Mesenchymal stem cell (in vitro differentiated cells and primary cell): ENCODE measurements at regions not wholly inside any gene's neighbourhood (a gene's known extent, or its start where the extent isn't known, plus 50 kb on each side); places are given as distances from the start of the nearest gene placed in this dataset.

Source experiments
- DNase-seq: peaks from one replicate; pipeline ENCODE4 v3.0.0-alpha.2; 2013
- H2AFZ ChIP-seq: one replicate; pipeline ENCODE4 v1.6.1; 2013; ENCODE audit warnings: low read depth, mild to moderate bottlenecking, control low read depth, inconsistent platforms, low read length, moderate library complexity
- H2AK5ac ChIP-seq: 2 replicates; pipeline ENCODE4 v1.6.1; 2013; ENCODE audit warnings: low read length, moderate library complexity, mild to moderate bottlenecking, inconsistent platforms; ENCODE audit not compliant: severe bottlenecking
- H2BK120ac ChIP-seq: one replicate; pipeline ENCODE4 v1.6.1; 2013; ENCODE audit warnings: low read depth, mild to moderate bottlenecking, inconsistent platforms, low read length, moderate library complexity
- H2BK12ac ChIP-seq, 2 experiments: one replicate each; pipeline ENCODE4 v1.6.1; 2013; ENCODE audit warnings: inconsistent platforms in 2 of 2, low read length in 2 of 2, mild to moderate bottlenecking in 2 of 2, moderate library complexity in 2 of 2, control low read depth in 1 of 2
- H2BK15ac ChIP-seq: one replicate; pipeline ENCODE4 v1.6.1; 2013; ENCODE audit warnings: mild to moderate bottlenecking, low read depth, inconsistent platforms; ENCODE audit not compliant: poor library complexity, severe bottlenecking
- H2BK5ac ChIP-seq: 2 replicates; pipeline ENCODE4 v1.6.1; 2013; ENCODE audit warnings: low read depth, mild to moderate bottlenecking, low read length, control low read depth, inconsistent platforms; ENCODE audit not compliant: poor library complexity, severe bottlenecking
- H3K14ac ChIP-seq, 2 experiments: one replicate each; pipeline ENCODE4 v1.6.1; 2013; ENCODE audit warnings: inconsistent platforms in 2 of 2, low read length in 2 of 2, control low read depth in 1 of 2, mild to moderate bottlenecking in 1 of 2, moderate library complexity in 1 of 2
- H3K18ac ChIP-seq, 2 experiments: one replicate each; pipeline ENCODE4 v1.6.1; 2013; ENCODE audit warnings: inconsistent platforms in 2 of 2, low read length in 2 of 2, control low read depth in 1 of 2, low read depth in 1 of 2, mild to moderate bottlenecking in 1 of 2
- H3K23ac ChIP-seq, 2 experiments: one replicate each; pipeline ENCODE4 v1.6.1; 2013; ENCODE audit warnings: inconsistent platforms in 2 of 2, low read length in 2 of 2, mild to moderate bottlenecking in 2 of 2, moderate library complexity in 2 of 2, control low read depth in 1 of 2
- H3K27ac ChIP-seq: 2 replicates; pipeline ENCODE4 v1.5.1; 2013; ENCODE audit warnings: mild to moderate bottlenecking, moderate library complexity, low read length, control low read depth, inconsistent platforms; ENCODE audit not compliant: poor library complexity, severe bottlenecking
- H3K27me3 ChIP-seq, 2 experiments: 2 replicates each; pipeline versions ENCODE4 v1.6.1 to v1.7.0; 2013; ENCODE audit warnings: low read length in 2 of 2, mild to moderate bottlenecking in 2 of 2, moderate library complexity in 2 of 2, control low read depth in 1 of 2, inconsistent platforms in 1 of 2; ENCODE audit not compliant: control insufficient read depth in 1 of 2, insufficient read depth in 1 of 2
- H3K36me3 ChIP-seq, 2 experiments: 2 replicates each; pipeline versions ENCODE4 v1.6.1 to v1.7.0; 2013; ENCODE audit warnings: low read length in 2 of 2, control low read depth in 1 of 2, inconsistent platforms in 1 of 2, low read depth in 1 of 2, mild to moderate bottlenecking in 1 of 2; ENCODE audit not compliant: insufficient read depth in 2 of 2, control insufficient read depth in 1 of 2
- H3K4ac ChIP-seq, 2 experiments: one replicate each; pipeline ENCODE4 v1.6.1; 2013; ENCODE audit warnings: inconsistent platforms in 2 of 2, low read length in 2 of 2, mild to moderate bottlenecking in 2 of 2, moderate library complexity in 2 of 2, control low read depth in 1 of 2, low read depth in 1 of 2
- H3K4me1 ChIP-seq: 2 replicates; pipeline ENCODE4 v1.6.1; 2013; ENCODE audit warnings: low read depth, low read length, control low read depth; ENCODE audit not compliant: control insufficient read depth, insufficient read depth
- H3K4me2 ChIP-seq: 2 replicates; pipeline ENCODE4 v1.6.1; 2013; ENCODE audit warnings: low read length, mild to moderate bottlenecking, inconsistent platforms; ENCODE audit not compliant: poor library complexity, severe bottlenecking
- H3K4me3 ChIP-seq, 2 experiments: 2 replicates each; pipeline versions ENCODE4 v1.5.1 to v1.7.0; 2013; ENCODE audit warnings: low read length in 2 of 2, mild to moderate bottlenecking in 2 of 2, control low read depth in 1 of 2, low read depth in 1 of 2; ENCODE audit not compliant: insufficient read depth in 1 of 2
- H3K79me1 ChIP-seq: replicated peaks from 2 replicates; pipeline ENCODE4 v1.6.1; 2013; ENCODE audit warnings: mild to moderate bottlenecking, control low read depth, low read length, inconsistent platforms; ENCODE audit not compliant: poor library complexity, severe bottlenecking
- H3K9ac ChIP-seq: 2 replicates; pipeline ENCODE4 v1.7.0; 2013; ENCODE audit warnings: mild to moderate bottlenecking, low read length, moderate library complexity
- H3K9me3 ChIP-seq: 2 replicates; pipeline ENCODE4 v1.7.0; 2013; ENCODE audit warnings: mild to moderate bottlenecking, low read length; ENCODE audit not compliant: control insufficient read depth
- H4K8ac ChIP-seq: one replicate; pipeline ENCODE4 v1.6.1; 2013; ENCODE audit warnings: inconsistent platforms, mild to moderate bottlenecking, low read length, moderate library complexity
- H4K91ac ChIP-seq: one replicate; pipeline ENCODE4 v1.6.1; 2013; ENCODE audit warnings: mild to moderate bottlenecking, low read length, inconsistent platforms
- WGBS: methylation state at CpG from one replicate; pipeline ENCODE4 v1.1.7; 2013; ENCODE audit warnings: mixed read lengths; 5-methylcytosine and 5-hydroxymethylcytosine counted together

GRCh38 chr7:106778656-106779250 is 86.3 kb upstream of the PIK3CG start:
- no peak overlapping the region for H3K14ac ChIP-seq
- H3K9me3 ChIP-seq: no peaks in the 10 kb centered on the region
- no peak overlapping the region for H2BK5ac ChIP-seq
- H3K4me3 ChIP-seq: no peak overlapping the region
- DNase-seq: no peak
- no peak overlapping the region for H4K8ac ChIP-seq
- no peak overlapping the region for H2BK120ac ChIP-seq
- no peak overlapping the region for H3K9ac ChIP-seq
- no peak overlapping the region for H4K91ac ChIP-seq
- no peaks in the 10 kb centered on the region for H3K79me1 ChIP-seq
- no peak overlapping the region for H2BK15ac ChIP-seq
- peak overlapping the region in 1 of 2 experiments; percentile 54 for H3K18ac ChIP-seq
- no peaks in the 10 kb centered on the region for H3K36me3 ChIP-seq
- peaks cover 6% of the 10 kb centered on the region for H3K4me1 ChIP-seq
- H3K4me2 ChIP-seq: no peak overlapping the region
- no peak overlapping the region for H2AK5ac ChIP-seq
- H2BK12ac ChIP-seq: no peak overlapping the region
- H3K4ac ChIP-seq: peak overlapping the region in 1 of 2 experiments; percentile 24
- H3K27ac ChIP-seq: no peak overlapping the region
- H3K27me3 ChIP-seq: no peaks in the 10 kb centered on the region
- 100% methylated on average over 1 of the region's 2 CpGs for WGBS
- no peak overlapping the region for H2AFZ ChIP-seq
- no peak overlapping the region for H3K23ac ChIP-seq

GRCh38 chr7:106779877-106780276 is 85.2 kb upstream of the PIK3CG start:
- Histone ChIP-seq H3K23ac (no peak overlapping the region), H4K8ac (no peak overlapping the region), H2BK12ac (peak overlapping the region in 1 of 2 experiments; percentile 46), H3K4me1 (peaks cover 6% of the 10 kb centered on the region), H3K18ac (peak overlapping the region in 1 of 2 experiments; percentile 54), H4K91ac (no peak overlapping the region), H3K36me3 (no peaks in the 10 kb centered on the region), H2BK15ac (no peak overlapping the region), H3K79me1 (no peaks in the 10 kb centered on the region), H3K4me2 (no peak overlapping the region), H2BK120ac (no peak overlapping the region), H2BK5ac (no peak overlapping the region), H2AFZ (no peak overlapping the region), H2AK5ac (no peak overlapping the region), H3K4me3 (no peak overlapping the region), H3K14ac (no peak overlapping the region), H3K27ac (no peak overlapping the region), H3K9ac (no peak overlapping the region), H3K9me3 (no peaks in the 10 kb centered on the region), H3K27me3 (no peaks in the 10 kb centered on the region), H3K4ac (peak overlapping the region in 1 of 2 experiments; percentile 42)
- no peak for DNase-seq
- 93% methylated on average over 4 of the region's 4 CpGs for WGBS

- peaks cover 5% of the 10 kb centered on the region for H3K4me1 ChIP-seq
- no peak overlapping the region for H2AK5ac ChIP-seq
- no peak overlapping the region for H4K8ac ChIP-seq
- no peak overlapping the region for H3K27ac ChIP-seq
- H3K9ac ChIP-seq: no peak overlapping the region
- DNase-seq: no peak
- H3K36me3 ChIP-seq: no peaks in the 10 kb centered on the region
- no peaks in the 10 kb centered on the region for H3K9me3 ChIP-seq
- H3K23ac ChIP-seq: no peak overlapping the region
- no peak overlapping the region for H2BK15ac ChIP-seq
- no peak overlapping the region for H2BK5ac ChIP-seq
- H3K27me3 ChIP-seq: no peaks in the 10 kb centered on the region
- no peak overlapping the region for H3K4me2 ChIP-seq
- no peak overlapping the region for H2AFZ ChIP-seq
- H3K4me3 ChIP-seq: no peak overlapping the region
- no peaks in the 10 kb centered on the region for H3K79me1 ChIP-seq
- no peak overlapping the region for H4K91ac ChIP-seq
- no peak overlapping the region for H3K14ac ChIP-seq
- no peak overlapping the region for H3K4ac ChIP-seq
- H3K18ac ChIP-seq: no peak overlapping the region
- no CpG with 5 or more reads among the region's 2 CpGs for WGBS
- no peak overlapping the region for H2BK120ac ChIP-seq
- H2BK12ac ChIP-seq: peak overlapping the region in 1 of 2 experiments; percentile 33
Measured at GRCh38 chr7:106781007-106781406, 84.1 kb upstream of the PIK3CG start.

- Histone ChIP-seq H3K4me2 (no peak overlapping the region), H3K9ac (no peak overlapping the region), H3K4me3 (no peak overlapping the region), H2BK5ac (no peak overlapping the region), H4K91ac (no peak overlapping the region), H3K27me3 (no peaks in the 10 kb centered on the region), H2BK15ac (no peak overlapping the region), H3K18ac (no peak overlapping the region), H3K23ac (no peak overlapping the region), H3K27ac (no peak overlapping the region), H2BK120ac (no peak overlapping the region), H3K4me1 (peaks cover 3% of the 10 kb centered on the region), H3K4ac (no peak overlapping the region), H2AFZ (no peak overlapping the region), H2AK5ac (no peak overlapping the region), H4K8ac (no peak overlapping the region), H2BK12ac (no peak overlapping the region), H3K9me3 (no peaks in the 10 kb centered on the region), H3K14ac (no peak overlapping the region), H3K36me3 (no peaks in the 10 kb centered on the region), H3K79me1 (no peaks in the 10 kb centered on the region)
- DNase-seq: no peak
- WGBS: no CpG with 5 or more reads among the region's 1 CpG
Measured at GRCh38 chr7:106781828-106782544, 83.1 kb upstream of the PIK3CG start.
